NCI-H2227 treated with DMSO at 0.1 percent for 48 hours (cell line): ENCODE measurements at regions not wholly inside any gene's neighbourhood (a gene's known extent, or its start where the extent isn't known, plus 50 kb on each side); places are given as distances from the start of the nearest gene placed in this dataset.

Experiments used
- DNase-seq: peaks from one replicate; lab custom pipeline; 2025; lab: John Stamatoyannopoulos, UW

DNA sequence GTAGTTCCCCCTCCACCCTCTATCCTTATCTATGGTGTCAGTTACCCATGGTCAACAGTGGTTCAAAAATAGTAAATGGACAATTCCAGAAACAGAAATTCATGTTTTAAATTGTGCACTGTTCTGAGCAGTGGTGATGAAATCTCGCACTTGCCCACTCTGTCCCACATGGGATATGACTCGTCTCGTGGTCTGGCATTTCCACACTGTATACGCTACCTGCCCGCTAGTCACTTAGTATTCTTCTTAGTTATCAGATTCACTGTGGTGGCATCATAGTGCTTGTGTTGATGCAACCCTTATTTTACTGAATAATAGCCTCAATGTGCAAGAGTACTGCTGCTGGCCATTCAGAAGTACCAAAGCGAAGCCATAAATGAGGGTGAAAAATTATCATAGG lies 507.0 kb downstream of the SNAPC1 start:
- no peak for DNase-seq

DNA sequence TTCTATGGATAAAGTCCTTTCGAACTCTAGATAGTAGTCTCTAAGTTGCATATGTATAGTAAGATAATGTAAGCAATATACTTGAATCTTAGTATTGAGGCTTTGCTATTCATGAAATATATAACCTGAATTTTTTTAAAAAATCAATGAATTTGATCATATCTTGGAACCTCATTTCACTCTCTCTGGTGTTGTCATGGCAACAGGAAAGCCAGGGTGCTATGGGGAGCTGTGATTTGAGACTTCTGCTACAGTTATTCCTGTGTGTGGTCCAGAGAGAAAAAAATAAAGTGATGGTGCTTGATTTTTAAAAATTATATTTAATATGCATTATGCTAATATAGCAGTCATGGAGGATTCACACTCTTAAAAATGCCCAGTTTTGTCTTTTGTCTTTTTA lies 508.0 kb downstream of the SNAPC1 start:
- DNase-seq: no peak

GRCh38 chr14:62280366-62280765 lies 518.1 kb downstream of the SNAPC1 start:
- DNase-seq: no peak

GRCh38 chr14:62283837-62284236 lies 521.6 kb downstream of the SNAPC1 start:
- no peak for DNase-seq

DNA sequence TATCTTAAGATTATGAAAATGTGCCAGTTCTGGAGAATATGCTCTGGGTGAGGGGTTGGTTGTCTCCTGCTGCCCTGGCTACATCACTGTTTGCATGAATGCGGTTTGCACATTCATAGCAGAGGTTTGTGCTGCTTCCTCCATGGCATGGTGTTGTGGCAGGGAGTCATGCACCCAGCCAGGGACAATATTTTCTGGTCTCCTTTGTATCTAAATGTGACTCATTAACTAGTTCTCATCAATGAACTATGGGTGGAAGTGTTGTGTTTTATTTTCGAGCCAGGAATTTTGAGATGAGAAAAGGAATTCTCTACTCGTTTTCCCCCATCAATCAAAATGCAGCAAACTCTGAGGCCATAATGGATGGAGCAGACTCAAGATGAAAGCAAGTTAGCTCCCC lies 527.3 kb downstream of the SNAPC1 start:
- DNase-seq: no peak

DNA sequence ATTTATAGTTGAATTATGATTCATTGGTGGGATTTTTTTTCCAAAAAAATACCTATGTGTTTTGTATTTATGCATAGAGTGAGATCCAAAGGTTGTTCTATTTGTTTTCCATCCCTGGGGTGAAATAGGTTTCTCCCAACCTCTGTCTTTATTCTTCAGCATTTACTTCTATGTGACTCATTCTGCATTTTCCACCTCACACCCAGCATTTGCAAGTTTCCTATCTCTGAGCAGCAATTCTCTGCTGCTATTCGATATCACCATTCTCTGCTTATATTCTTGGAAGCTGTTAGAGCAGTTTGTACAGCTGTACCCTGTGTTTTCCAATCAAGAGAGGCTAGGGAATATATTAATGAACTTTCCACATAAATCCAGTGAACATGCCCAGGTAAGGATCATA lies 538.9 kb downstream of the SNAPC1 start:
- DNase-seq: no peak

GRCh38 chr14:62301911-62302310 lies 539.7 kb downstream of the SNAPC1 start:
- DNase-seq: no peak

- DNase-seq: no peak
These were observed 541.2 kb downstream of the SNAPC1 start for GRCh38 chr14:62303437-62303836.

GRCh38 chr14:62304257-62304656 lies 542.0 kb downstream of the SNAPC1 start:
- DNase-seq: no peak

DNA sequence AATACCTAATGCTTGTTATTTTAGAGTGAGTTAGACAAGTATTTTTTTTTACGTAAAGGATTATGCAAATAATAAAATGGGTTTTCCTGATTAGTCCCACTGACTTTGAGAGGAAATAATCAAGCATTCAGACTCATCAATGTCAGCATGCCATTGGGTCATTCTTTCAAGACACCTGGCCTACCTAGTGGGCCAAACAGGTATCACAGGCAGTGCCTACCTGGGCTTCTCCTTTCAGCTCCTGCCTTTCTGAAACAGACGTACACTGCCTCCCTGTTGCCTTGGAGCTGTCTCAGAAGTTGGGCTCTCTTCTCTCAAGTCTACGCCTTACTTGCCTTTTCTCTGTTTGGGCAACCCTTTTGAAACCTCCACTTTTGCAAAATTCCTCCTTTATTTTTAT lies 545.6 kb downstream of the SNAPC1 start:
- no peak for DNase-seq

DNA sequence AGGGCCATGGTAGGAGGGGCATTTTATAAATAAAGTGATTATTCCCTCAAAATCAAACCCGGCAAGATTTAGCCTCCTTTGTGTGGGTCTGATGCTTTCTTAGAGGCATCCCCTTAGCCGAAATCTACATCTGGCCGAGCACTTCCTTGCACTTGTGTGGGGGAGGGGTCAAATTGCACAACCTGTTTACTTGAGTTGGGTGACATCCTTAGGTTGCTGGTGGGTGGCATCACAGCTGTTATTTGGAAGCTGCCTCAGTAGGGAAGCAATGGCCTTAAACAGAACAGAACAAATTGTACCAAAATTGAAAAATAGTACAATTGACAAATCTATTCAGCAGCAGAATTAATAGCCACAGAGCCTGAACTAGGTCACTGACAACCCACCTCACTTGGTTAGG lies 546.1 kb downstream of the SNAPC1 start:
- DNase-seq: no peak

GRCh38 chr14:62308891-62309290 lies 546.7 kb downstream of the SNAPC1 start:
- DNase-seq: no peak

DNA sequence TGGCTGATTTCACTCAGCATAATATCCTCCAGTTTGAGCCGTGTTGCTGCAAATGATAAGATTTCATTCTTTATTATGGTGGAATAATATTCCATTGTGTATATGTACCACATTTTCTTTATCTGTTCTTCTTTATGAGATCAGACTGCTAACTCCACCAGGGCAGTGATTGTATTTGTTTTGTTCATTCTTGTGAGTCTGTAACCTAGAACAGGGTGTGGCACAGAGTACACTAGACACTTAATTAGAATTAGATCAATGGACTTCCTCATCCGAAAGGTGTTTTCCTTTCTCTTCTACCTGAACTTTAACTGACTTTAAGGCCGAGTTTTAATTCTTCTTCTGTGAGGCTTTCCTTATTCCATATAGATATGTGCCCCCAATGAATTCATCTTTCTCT lies 551.0 kb downstream of the SNAPC1 start:
- DNase-seq: no peak

DNA sequence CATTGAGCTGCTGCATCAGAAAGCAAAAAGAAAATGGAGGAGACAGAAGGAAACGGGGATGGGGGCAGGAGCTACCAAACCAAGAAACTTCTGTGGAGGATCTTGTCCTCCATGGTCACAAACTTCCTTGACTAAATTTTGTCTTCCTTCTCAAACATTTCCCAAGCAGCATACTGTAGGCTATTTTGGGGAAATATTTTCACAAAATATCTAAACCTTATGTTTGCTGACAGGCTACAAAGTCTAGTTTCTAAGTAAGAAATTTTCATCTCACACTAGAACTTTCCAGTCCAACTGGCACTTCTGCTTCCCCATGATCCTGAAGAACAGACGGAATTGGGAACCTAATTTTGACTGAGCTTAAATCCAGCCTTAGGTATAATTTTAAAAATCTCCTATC lies 552.0 kb downstream of the SNAPC1 start:
- DNase-seq: no peak

DNA sequence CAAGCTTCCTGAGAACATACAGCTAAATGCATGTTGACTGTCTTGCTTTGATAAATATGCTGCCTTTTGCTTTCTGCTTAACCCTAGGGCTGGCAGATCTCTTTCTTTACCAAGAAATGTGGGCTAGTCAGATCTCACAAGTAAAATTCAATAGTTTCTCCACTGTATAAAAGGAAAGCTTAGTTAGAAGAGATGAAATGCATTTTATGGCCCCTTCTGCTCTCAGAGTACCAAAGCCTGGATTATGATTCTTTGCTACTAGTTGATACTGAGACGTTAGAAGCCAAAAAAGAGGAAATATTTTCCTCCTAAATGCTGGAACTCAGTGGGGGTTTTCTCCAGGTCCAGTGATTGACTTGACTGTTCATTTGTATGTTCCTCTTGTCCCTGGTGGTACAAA lies 552.7 kb downstream of the SNAPC1 start:
- no peak for DNase-seq

GRCh38 chr14:62315631-62316030 lies 553.4 kb downstream of the SNAPC1 start:
- no peak for DNase-seq

GRCh38 chr14:62322216-62322615 lies 560.0 kb downstream of the SNAPC1 start:
- DNase-seq: no peak

GRCh38 chr14:62329427-62329826 lies 567.2 kb downstream of the SNAPC1 start:
- no peak for DNase-seq

DNA sequence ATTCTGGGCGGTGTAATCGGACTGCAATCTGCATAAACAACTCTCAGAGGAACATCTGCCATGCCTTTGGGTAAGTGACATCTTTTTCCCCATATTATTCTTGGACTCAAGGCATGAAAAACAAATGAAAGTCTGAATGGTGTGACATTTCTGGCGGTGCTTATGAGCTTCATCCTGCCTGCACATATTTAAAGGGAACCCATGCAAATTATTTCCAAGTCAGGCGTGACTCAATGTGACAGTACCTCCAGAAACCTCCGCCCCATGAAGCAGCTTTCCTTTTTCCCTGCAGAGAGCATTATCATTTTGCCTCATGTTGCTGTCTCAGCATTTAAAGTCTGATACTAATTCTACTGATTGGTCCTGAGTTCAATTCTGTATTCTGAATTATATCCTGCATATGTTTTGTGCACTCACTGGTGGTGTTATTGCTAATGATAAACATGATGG lies 585.4 kb downstream of the SNAPC1 start:
- no peak for DNase-seq

GRCh38 chr14:62357362-62357761 lies 595.1 kb downstream of the SNAPC1 start:
- no peak for DNase-seq

- no peak for DNase-seq
These were observed 601.9 kb downstream of the SNAPC1 start for GRCh38 chr14:62364161-62364560.

DNA sequence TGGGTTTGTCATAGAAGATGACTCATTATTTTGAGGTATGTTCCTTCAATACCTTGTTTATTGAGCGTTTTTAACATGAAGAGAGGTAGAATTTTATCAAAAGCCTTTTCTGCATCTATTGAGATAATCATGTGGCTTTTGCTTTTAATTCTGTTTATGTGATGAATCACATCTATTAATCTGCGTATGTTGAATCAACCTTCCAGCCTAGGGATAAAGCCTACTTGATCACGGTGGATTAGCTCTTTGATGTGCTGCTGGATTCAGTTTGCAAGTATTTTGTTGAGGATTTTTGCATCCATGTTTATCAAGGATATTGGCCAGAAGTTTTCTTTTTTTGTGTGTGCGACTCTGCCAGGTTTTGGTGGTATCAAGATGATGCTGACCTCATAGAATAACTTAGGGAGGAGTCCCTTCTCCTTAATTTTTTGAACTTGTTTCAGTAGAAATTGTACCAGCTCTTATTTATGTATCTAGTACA lies 602.6 kb downstream of the SNAPC1 start:
- DNase-seq: no peak

- DNase-seq: no peak
These were observed 607.8 kb downstream of the SNAPC1 start for GRCh38 chr14:62369919-62370560.

GRCh38 chr14:62373944-62374343 lies 611.7 kb downstream of the SNAPC1 start:
- no peak for DNase-seq
